ENCODE measurements at regions not wholly inside any gene's neighbourhood (a gene's known extent, or its start where the extent isn't known, plus 50 kb on each side); places are given as distances from the start of the nearest gene placed in this dataset.

- H3K27me3 ChIP-seq: no peaks in the 10 kb centered on the region
- TF ChIP-seq CTCF (IDR thresholded peaks at IDR 0.05) (no peak), POLR2A (IDR thresholded peaks at IDR 0.05) (no peak)
- no peak overlapping the region for H3K27ac ChIP-seq
- no peaks in the 10 kb centered on the region for H3K4me1 ChIP-seq (replicated peaks in 1 of 2)
- intact Hi-C loops (cut with DNase I): no loop called here
- WGBS, 4 donors: 68 to 74% (median 70%) methylated on average over 7 of the region's 7 CpGs
- H3K4me3 ChIP-seq: no peak overlapping the region
- H3K36me3 ChIP-seq (replicated peaks in 1 of 2): no peaks in the 10 kb centered on the region
- H3K9me3 ChIP-seq (replicated peaks in 1 of 3): no peaks in the 10 kb centered on the region
- DNase-seq: no peak
These were observed 96.2 kb upstream of the AKT3 start for GRCh38 chr1:243946253-243946652.

- H3K36me3 ChIP-seq (replicated peaks in 1 of 2): no peaks in the 10 kb centered on the region
- no peak overlapping the region for H3K4me3 ChIP-seq
- no peak overlapping the region for H3K27ac ChIP-seq
- DNase-seq: no peak
- no peaks in the 10 kb centered on the region for H3K9me3 ChIP-seq (replicated peaks in 1 of 3)
- intact Hi-C loops (cut with DNase I): no loop called here
- no peaks in the 10 kb centered on the region for H3K4me1 ChIP-seq (replicated peaks in 1 of 2)
- 89 to 96% (median 95%) methylated on average over 2 to 5 of the region's 5 CpGs for WGBS, 4 donors
- no peaks in the 10 kb centered on the region for H3K27me3 ChIP-seq
- TF ChIP-seq CTCF (IDR thresholded peaks at IDR 0.05) (no peak), POLR2A (IDR thresholded peaks at IDR 0.05) (no peak)
These were observed 95.7 kb upstream of the AKT3 start for GRCh38 chr1:243945727-243946126.

GRCh38 chr1:243944429-243945160 is 94.6 kb upstream of the AKT3 start:
- WGBS, 4 donors: 56 to 88% (median 61%) methylated on average over 14 to 21 of the region's 21 CpGs
- H3K36me3 ChIP-seq (replicated peaks in 1 of 2): no peaks in the 10 kb centered on the region
- H3K4me3 ChIP-seq: no peak overlapping the region
- no peak overlapping the region for H3K27ac ChIP-seq
- intact Hi-C loops (cut with DNase I): no loop called here
- DNase-seq: no peak
- TF ChIP-seq CTCF (IDR thresholded peaks at IDR 0.05) (no peak), POLR2A (IDR thresholded peaks at IDR 0.05) (no peak)
- H3K4me1 ChIP-seq (replicated peaks in 1 of 2): no peaks in the 10 kb centered on the region
- no peaks in the 10 kb centered on the region for H3K9me3 ChIP-seq (replicated peaks in 1 of 3)
- H3K27me3 ChIP-seq: no peaks in the 10 kb centered on the region

GRCh38 chr1:243943671-243944428 is 93.8 kb upstream of the AKT3 start:
- no peak overlapping the region for H3K4me3 ChIP-seq
- H3K9me3 ChIP-seq (replicated peaks in 1 of 3): no peaks in the 10 kb centered on the region
- H3K36me3 ChIP-seq (replicated peaks in 1 of 2): no peaks in the 10 kb centered on the region
- DNase-seq: no peak
- no peak overlapping the region for H3K27ac ChIP-seq
- TF ChIP-seq POLR2A (IDR thresholded peaks at IDR 0.05) (no peak), CTCF (IDR thresholded peaks at IDR 0.05) (no peak)
- intact Hi-C loops (cut with DNase I): no loop called here
- 72 to 84% (median 82%) methylated on average over 10 of the region's 10 CpGs for WGBS, 4 donors
- no peaks in the 10 kb centered on the region for H3K4me1 ChIP-seq (replicated peaks in 1 of 2)
- H3K27me3 ChIP-seq: no peaks in the 10 kb centered on the region
